Activated CD8-positive, alpha-beta T cell treated with anti-CD3 and anti-CD28 coated beads for 36 hours (primary cell): ENCODE measurements at regions not wholly inside any gene's neighbourhood (a gene's known extent, or its start where the extent isn't known, plus 50 kb on each side); places are given as distances from the start of the nearest gene placed in this dataset.

Experiments
- ATAC-seq: fragments of 200-7000 bp; cut with Tn5 transposase; one replicate; pipeline ENCODE4 v1.10.0; 2021; ENCODE audit warnings: mild to moderate bottlenecking, moderate library complexity
- CTCF ChIA-PET: fragments of 350-600 bp; sonication (Branson Sonifier 250); formaldehyde crosslinking; loops from one replicate; lab custom pipeline; 2021; ENCODE audit warnings: antibody characterized with exemption; lab: Charles Lee
- POLR2A ChIA-PET: fragments of 350-600 bp; sonication (Branson Sonifier 250); formaldehyde crosslinking; loops from one replicate; lab custom pipeline; 2021; ENCODE audit warnings: antibody characterized with exemption; lab: Charles Lee
- DNase-seq: peaks from one replicate; pipeline ENCODE4 v3.0.0-alpha.2; 2020
- H3K27ac Mint-ChIP-seq: one replicate; pipeline ENCODE4 v1.8.0; 2021; ENCODE audit warnings: mild to moderate bottlenecking, mixed read lengths
- H3K27me3 Mint-ChIP-seq: one replicate; pipeline ENCODE4 v1.8.0; 2021; ENCODE audit warnings: mixed read lengths
- H3K36me3 Mint-ChIP-seq: one replicate; pipeline ENCODE4 v1.8.0; 2021; ENCODE audit warnings: low read depth, mixed read lengths
- H3K4me1 Mint-ChIP-seq: one replicate; pipeline ENCODE4 v1.8.0; 2021; ENCODE audit warnings: low read depth, mixed read lengths
- H3K4me3 Mint-ChIP-seq: one replicate; pipeline ENCODE4 v1.8.0; 2021; ENCODE audit warnings: mild to moderate bottlenecking, moderate library complexity, mixed read lengths
- H3K9me3 Mint-ChIP-seq: one replicate; pipeline ENCODE4 v1.8.0; 2021; ENCODE audit warnings: mixed read lengths
- intact Hi-C: fragments of 100-400 bp; cut with micrococcal nuclease; formaldehyde crosslinking; loops from one replicate; pipeline ENCODE4 v1.10.0; 2022
- TF ChIP-seq, protein P1 (sequence below): fragments of 200-600 bp; IDR thresholded peaks from one replicate; pipeline ENCODE4 v1.8.0; 2022; ENCODE audit warnings: antibody characterized with exemption, mild to moderate bottlenecking

DNA sequence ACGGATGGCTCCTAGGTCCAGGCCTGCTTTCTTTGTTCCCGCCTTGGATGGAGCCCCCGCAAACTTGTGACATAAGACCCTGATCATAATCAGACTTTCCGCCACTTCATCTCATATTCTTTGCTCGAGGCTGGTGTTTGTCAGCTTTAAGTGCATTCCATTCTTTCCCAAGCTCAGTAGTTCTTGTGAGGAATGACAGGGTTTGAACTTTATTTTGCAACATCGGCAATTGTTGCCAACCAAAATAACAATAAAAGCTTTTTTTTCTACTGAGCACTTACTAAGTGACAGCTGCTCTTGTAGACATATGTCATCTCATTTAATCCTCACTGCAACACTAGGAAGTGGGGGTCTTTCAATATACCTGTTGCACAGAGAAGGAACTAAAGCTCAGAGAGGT, 178.8 kb upstream of the ST6GAL2 start:
- no peak overlapping the region for H3K4me3 Mint-ChIP-seq
- ChIA-PET POLR2A (interaction anchor here (1.0 kb wide), 1 partner anchor 12 kb away, joined by 3 read pairs; no protein-coding TSS in a partner anchor), CTCF (no interaction called here)
- intact Hi-C loops, result no loop called here
- no peaks in the 10 kb centered on the region for H3K36me3 Mint-ChIP-seq
- TF ChIP-seq, protein P1, sequence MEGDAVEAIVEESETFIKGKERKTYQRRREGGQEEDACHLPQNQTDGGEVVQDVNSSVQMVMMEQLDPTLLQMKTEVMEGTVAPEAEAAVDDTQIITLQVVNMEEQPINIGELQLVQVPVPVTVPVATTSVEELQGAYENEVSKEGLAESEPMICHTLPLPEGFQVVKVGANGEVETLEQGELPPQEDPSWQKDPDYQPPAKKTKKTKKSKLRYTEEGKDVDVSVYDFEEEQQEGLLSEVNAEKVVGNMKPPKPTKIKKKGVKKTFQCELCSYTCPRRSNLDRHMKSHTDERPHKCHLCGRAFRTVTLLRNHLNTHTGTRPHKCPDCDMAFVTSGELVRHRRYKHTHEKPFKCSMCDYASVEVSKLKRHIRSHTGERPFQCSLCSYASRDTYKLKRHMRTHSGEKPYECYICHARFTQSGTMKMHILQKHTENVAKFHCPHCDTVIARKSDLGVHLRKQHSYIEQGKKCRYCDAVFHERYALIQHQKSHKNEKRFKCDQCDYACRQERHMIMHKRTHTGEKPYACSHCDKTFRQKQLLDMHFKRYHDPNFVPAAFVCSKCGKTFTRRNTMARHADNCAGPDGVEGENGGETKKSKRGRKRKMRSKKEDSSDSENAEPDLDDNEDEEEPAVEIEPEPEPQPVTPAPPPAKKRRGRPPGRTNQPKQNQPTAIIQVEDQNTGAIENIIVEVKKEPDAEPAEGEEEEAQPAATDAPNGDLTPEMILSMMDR, result no peak
- DNase-seq (no peak), ATAC-seq (no peak)
- no peaks in the 10 kb centered on the region for H3K9me3 Mint-ChIP-seq
- no peak overlapping the region for H3K27ac Mint-ChIP-seq
- no peaks in the 10 kb centered on the region for H3K27me3 Mint-ChIP-seq
- H3K4me1 Mint-ChIP-seq, result no peaks in the 10 kb centered on the region

DNA sequence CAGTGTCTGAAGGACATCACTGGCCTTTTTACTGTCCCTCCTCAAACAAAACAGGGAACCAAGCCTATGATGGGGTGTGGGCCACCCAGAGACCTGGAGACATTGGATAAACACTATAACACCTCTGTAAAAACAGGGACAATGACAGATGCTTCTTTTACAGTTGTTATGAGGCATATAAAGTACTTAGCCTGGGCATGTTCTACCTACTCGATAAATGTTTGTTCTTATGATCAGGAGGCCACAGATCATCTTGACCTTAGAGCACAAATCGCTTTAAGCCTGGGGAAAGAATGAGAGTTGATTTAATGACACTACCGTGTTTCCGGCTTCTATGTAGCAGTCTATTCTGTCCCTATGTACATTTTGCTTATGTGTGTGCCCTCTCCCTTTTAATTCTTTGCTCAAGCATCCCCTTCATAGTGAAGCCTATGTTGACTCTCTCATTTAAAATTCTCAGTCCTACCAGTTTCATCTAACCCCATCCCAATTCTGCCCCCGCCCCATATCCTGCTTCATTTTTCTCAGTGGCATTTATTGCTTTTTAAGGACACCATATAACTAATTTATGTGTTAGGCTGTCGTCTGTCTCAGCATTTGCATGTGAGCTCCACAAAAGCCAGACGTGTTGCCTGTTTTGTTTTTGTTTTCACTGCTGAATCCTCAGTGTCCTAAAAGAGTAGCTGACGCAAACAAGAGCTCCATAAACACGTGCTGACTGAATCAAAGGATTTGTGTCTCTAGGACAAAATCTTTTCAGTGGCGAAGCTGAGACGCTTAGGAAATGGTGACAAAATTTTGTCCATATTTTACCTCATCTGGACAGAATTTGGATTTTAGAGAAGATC, 182.3 kb upstream of the ST6GAL2 start:
- Mint-ChIP-seq H3K4me1 (no peaks in the 10 kb centered on the region), H3K27ac (no peak overlapping the region), H3K9me3 (no peaks in the 10 kb centered on the region), H3K27me3 (no peaks in the 10 kb centered on the region), H3K4me3 (no peak overlapping the region), H3K36me3 (no peaks in the 10 kb centered on the region)
- TF ChIP-seq, protein P1, result no peak
- DNase-seq (no peak), ATAC-seq (no peak)
- ChIA-PET POLR2A (no interaction called here), CTCF (no interaction called here)
- intact Hi-C loops, result no loop called here

DNA sequence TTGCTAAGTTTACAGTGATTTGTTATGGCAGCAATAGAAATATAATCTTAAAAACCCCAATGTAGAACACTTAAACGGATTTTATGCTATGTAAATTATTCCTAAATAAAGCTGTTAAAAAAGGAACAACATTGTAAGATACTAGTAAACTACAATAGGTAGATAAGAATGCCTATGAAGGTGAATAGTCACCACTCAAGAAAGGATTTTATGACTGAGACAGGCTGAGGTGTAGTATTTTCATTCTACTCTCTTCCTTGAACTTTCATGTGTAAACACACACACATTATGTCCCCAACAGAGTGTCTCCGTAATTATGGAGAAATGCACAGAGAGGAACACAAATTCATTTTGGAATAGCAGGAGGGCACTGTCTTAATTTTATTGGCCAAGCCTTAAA, 183.9 kb upstream of the ST6GAL2 start:
- ChIA-PET POLR2A (no interaction called here), CTCF (no interaction called here)
- H3K36me3 Mint-ChIP-seq, result no peaks in the 10 kb centered on the region
- intact Hi-C loops, result no loop called here
- H3K4me1 Mint-ChIP-seq, result no peaks in the 10 kb centered on the region
- ATAC-seq, result no peak
- H3K4me3 Mint-ChIP-seq, result no peak overlapping the region
- no peak for DNase-seq
- TF ChIP-seq, protein P1, result no peak
- no peak overlapping the region for H3K27ac Mint-ChIP-seq
- no peaks in the 10 kb centered on the region for H3K9me3 Mint-ChIP-seq
- no peaks in the 10 kb centered on the region for H3K27me3 Mint-ChIP-seq

DNA sequence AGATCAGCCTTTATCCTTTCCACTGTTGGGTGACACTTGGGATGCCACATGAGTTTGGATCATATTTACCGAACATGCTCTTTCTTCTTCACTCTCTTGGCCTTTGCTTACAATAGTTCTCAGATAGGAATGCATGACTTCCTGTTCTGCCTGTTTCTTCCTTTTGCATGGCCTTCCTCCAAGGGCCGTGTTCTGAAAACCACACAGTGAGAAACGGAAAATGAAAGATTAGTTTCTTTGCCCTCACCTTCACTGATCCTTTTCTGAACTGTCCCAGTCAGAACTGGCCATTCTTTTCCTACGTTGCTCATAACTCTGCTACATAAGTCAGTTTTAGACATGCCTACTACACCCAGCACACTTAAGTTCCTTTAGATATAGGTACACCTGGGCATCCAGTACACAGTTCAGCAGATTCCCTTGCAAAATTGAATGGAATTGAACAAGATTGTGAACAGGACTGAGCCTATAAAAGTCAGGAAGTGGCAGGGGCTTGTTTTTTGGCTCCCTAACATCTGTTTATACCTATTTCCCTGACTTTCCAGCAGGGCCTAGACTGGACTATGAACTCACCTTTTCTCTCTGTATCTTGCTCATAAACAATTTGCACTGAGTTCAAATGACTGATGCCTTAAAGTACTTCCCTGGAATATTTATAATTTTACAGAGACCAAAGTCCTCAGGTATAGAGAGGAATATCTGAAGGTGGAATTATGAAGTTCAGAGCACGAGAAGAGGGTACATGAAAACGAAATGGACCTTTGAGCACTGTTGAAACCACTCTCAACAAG, 186.4 kb upstream of the ST6GAL2 start:
- CTCF ChIA-PET, result no interaction called here
- TF ChIP-seq, protein P1, result no peak
- Mint-ChIP-seq H3K27me3 (no peaks in the 10 kb centered on the region), H3K4me3 (no peak overlapping the region), H3K27ac (no peak overlapping the region), H3K4me1 (no peaks in the 10 kb centered on the region), H3K9me3 (no peaks in the 10 kb centered on the region), H3K36me3 (no peaks in the 10 kb centered on the region)
- DNase-seq (no peak), ATAC-seq (no peak)
- POLR2A ChIA-PET, result no interaction called here
- intact Hi-C loops, result no loop called here

DNA sequence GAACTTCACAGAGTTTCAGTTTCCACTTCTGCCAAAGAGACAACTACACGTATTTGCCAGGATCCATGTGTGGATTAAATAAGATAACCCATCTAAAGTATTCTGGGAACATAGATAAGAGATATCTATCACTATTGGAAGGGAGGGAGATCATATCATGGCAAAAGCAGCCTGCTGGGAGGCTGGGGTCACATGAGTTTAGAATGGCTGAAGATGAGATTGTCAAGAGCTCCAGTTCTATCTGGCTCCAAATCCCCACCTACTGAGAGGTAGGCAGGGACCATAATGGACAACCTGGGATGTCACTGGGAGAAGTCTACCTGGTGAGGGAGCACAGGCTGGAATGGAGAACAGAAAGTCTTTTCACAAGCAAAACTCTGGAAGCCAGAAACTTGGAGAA, 192.6 kb upstream of the ST6GAL2 start:
- no peak for ATAC-seq
- Mint-ChIP-seq H3K36me3 (no peaks in the 10 kb centered on the region), H3K4me1 (no peaks in the 10 kb centered on the region), H3K9me3 (no peaks in the 10 kb centered on the region), H3K4me3 (no peak overlapping the region), H3K27ac (no peak overlapping the region), H3K27me3 (no peaks in the 10 kb centered on the region)
- POLR2A ChIA-PET, result no interaction called here
- CTCF ChIA-PET, result interaction anchor here (0.7 kb wide), 1 partner anchor 86 kb away, joined by 3 read pairs; no protein-coding TSS in a partner anchor
- DNase-seq, result no peak
- TF ChIP-seq, protein P1, result no peak
- intact Hi-C loops, result no loop called here
